ENCODE measurements at regions not wholly inside any gene's neighbourhood (a gene's known extent, or its start where the extent isn't known, plus 50 kb on each side); places are given as distances from the start of the nearest gene placed in this dataset.

GRCh38 chr5:167307042-167307441, 984.4 kb upstream of the WWC1 start (continued):
- no peak for TF ChIP-seq REST (IDR thresholded peaks at IDR 0.05)

GRCh38 chr5:167308466-167308865, 983.0 kb upstream of the WWC1 start:
- Histone ChIP-seq H3K36me3 (ENCODE audit: control insufficient read depth in 4 of 4, insufficient read depth in 3 of 4, low read depth in 1 of 4, low read length in 3 of 4) (no peaks in the 10 kb centered on the region), H3K4me1 (ENCODE audit: control insufficient read depth in 4 of 4, insufficient read depth in 4 of 4, low read length in 3 of 4) (no peaks in the 10 kb centered on the region), H3K9me3 (ENCODE audit: control insufficient read depth in 4 of 4, low read length in 3 of 4) (peaks cover 0 to 2% (median 0%) of the 10 kb centered on the region in 4 donors), H3K27ac (ENCODE audit: low read depth in 1 of 2, low read length in 2 of 2) (no peak overlapping the region), H3K4me3 (ENCODE audit: low read depth in 1 of 3, low read length in 3 of 3) (no peak overlapping the region), H3K27me3 (ENCODE audit: control insufficient read depth in 4 of 4, insufficient read depth in 4 of 4, low read length in 3 of 4) (peaks cover 0 to 2% (median 0%) of the 10 kb centered on the region in 4 donors), H3K9ac (ENCODE audit: low read depth in 1 of 2, low read length in 2 of 2) (no peak overlapping the region)
- TF ChIP-seq GABPA (IDR thresholded peaks at IDR 0.05 in 1 of 2, conservative IDR thresholded peaks at IDR 0.05 in 1 of 2): no peak
- TF ChIP-seq RXRA (IDR thresholded peaks at IDR 0.05): no peak
- TF ChIP-seq HNF4A (conservative IDR thresholded peaks at IDR 0.05): no peak
- no peak for TF ChIP-seq RAD21 (IDR thresholded peaks at IDR 0.05)
- TF ChIP-seq NR2F2 (IDR thresholded peaks at IDR 0.05): no peak
- no peak for TF ChIP-seq JUND (IDR thresholded peaks at IDR 0.05)
- TF ChIP-seq, protein P1, sequence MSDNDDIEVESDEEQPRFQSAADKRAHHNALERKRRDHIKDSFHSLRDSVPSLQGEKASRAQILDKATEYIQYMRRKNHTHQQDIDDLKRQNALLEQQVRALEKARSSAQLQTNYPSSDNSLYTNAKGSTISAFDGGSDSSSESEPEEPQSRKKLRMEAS (IDR thresholded peaks at IDR 0.05): no peak
- TF ChIP-seq, protein P2, sequence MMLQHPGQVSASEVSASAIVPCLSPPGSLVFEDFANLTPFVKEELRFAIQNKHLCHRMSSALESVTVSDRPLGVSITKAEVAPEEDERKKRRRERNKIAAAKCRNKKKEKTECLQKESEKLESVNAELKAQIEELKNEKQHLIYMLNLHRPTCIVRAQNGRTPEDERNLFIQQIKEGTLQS (IDR thresholded peaks at IDR 0.05): no peak
- TF ChIP-seq, protein P3, sequence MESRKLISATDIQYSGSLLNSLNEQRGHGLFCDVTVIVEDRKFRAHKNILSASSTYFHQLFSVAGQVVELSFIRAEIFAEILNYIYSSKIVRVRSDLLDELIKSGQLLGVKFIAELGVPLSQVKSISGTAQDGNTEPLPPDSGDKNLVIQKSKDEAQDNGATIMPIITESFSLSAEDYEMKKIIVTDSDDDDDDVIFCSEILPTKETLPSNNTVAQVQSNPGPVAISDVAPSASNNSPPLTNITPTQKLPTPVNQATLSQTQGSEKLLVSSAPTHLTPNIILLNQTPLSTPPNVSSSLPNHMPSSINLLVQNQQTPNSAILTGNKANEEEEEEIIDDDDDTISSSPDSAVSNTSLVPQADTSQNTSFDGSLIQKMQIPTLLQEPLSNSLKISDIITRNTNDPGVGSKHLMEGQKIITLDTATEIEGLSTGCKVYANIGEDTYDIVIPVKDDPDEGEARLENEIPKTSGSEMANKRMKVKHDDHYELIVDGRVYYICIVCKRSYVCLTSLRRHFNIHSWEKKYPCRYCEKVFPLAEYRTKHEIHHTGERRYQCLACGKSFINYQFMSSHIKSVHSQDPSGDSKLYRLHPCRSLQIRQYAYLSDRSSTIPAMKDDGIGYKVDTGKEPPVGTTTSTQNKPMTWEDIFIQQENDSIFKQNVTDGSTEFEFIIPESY (IDR thresholded peaks at IDR 0.05): no peak
- no peak for TF ChIP-seq TAF1 (conservative IDR thresholded peaks at IDR 0.05)
- no peak for TF ChIP-seq SP1 (IDR thresholded peaks at IDR 0.05)
- no peak for TF ChIP-seq FOXA1 (IDR thresholded peaks at IDR 0.05)
- no peak for TF ChIP-seq CTCF (IDR thresholded peaks at IDR 0.05; ENCODE audit: low read depth, low read length, missing input control)
- TF ChIP-seq FOXA2 (IDR thresholded peaks at IDR 0.05): no peak
- no peak for DNase-seq (ENCODE audit: low spot score)
- WGBS: 80% methylated on average over 5 of the region's 5 CpGs

Data from liver (tissue), 8 donors.